ENCODE measurements at regions not wholly inside any gene's neighbourhood (a gene's known extent, or its start where the extent isn't known, plus 50 kb on each side); places are given as distances from the start of the nearest gene placed in this dataset.

GRCh38 chr15:70418943-70419342 lies 321.2 kb upstream of the TLE3 start:
- DNase-seq = no peak

DNA sequence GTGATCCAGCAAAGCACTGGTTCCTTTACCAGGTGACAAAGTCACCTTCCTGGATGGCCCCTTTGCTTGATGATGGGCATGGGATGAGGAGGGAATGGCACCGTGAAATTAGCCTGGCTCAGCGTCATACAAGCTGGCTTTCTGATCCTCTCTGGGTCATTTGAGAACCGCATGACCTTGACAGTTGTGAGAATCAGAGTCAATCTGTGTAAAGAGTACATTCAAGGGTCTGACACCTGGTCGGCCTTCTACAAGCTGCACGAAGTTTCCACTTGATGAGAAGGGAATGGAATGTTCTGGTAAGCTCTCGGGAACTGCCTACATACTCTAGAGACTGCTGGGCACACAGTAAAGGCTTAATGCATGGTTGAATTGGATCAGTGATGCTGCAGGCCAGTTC lies 319.8 kb upstream of the TLE3 start:
- DNase-seq = no peak

DNA sequence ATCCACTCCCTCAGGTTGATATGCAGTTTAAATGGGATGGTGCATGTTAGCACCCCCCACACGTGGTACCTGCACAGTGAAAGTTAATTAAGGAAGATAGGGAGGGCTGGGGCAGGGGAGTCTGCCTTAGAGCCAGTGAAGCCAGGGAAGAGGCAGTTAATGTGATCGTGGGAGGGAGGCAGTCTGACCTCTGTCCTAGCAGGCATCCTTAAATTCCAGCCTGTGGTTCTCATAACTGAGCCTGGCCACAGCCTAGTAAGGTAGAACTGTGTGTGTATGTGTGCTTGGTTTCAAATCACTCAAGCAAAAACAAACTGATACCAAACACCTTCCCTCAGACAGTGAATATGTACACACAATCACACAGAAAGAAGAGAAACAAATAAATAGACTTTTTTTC lies 319.1 kb upstream of the TLE3 start:
- no peak for DNase-seq

DNA sequence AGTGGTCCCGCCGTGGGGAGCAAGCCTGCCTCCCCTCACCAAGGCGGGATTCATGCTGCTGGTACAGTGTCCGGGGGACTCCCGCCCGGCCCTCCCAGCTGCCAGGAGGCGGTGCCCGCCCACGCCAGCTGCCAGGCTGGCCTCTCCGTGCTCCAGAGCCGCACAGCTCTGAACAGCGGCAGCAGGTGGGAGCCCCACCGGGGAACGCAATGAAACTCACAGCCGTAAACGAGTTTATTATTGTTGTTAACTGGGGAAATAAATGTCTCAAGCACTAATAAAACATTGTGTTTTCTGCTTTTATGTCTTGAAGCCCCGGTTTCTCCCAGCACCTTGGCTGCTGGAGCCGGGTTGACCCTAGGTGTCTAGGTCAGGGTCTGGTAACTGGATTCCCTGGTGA lies 317.7 kb upstream of the TLE3 start:
- DNase-seq = no peak

GRCh38 chr15:70414626-70415025 lies 316.9 kb upstream of the TLE3 start:
- no peak for DNase-seq

GRCh38 chr15:70412794-70413193 lies 315.1 kb upstream of the TLE3 start:
- no peak for DNase-seq

DNA sequence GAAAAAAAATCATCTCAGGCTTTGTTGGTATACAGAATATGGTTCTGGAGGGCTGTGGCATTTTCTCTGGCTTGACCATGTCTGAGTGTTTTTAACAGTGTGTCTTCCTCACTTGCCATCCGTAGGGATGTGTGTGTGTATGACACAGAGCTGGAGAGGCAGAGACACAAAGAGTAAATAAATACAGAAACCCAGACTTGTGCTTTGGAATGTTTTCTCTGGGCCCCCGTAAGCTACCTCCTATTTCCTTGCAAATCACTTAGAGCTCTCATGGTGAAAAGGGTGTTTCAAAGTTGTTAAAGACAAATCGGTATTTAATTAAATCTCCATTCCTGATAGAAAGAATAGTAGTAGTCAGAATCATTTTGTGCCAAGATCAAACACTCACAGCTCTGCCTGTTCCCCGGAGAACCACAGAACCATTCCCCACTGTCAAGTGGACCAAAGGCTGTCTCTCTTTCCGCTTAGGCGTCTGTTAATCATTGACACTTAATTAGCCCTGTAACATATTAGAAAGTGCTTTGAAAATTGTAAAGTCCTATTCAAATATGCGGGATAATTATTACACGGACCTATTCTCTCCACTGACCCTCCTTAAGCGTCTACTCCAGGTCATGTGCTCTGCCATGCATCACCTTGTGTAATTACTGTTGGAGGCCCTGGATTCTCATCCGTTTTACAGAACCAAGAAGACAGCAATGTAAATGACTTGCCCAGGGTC lies 313.6 kb upstream of the TLE3 start:
- DNase-seq = no peak

DNA sequence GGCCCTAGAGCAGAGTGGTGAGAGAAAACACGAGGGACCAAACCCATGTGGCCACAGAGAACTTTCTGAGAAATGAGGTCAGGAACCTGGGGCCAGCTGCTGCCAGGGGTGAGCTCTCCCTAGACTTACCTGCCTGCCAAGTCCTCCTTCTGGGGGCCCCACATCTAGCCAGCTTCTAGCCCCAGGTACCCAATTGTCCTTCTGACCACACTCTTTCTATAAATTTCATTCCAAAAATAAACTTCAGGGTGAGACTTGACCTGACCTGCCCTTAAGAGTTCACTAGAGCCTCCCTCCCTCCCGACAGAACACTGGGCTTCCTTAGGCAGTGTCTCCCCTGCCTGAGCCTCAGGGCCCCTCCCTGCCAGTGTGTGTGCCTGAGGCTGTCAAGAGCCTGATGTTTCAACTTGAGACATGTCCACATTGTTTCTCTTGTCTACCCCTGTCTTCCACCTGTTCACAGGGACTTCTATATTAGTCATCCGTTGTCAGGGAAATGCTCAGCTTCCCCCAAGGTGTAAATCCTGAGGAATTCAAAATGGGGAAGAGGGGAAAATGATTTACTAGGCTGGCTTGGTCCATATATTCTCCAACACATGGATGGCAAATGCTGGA lies 312.8 kb upstream of the TLE3 start:
- DNase-seq = no peak

DNA sequence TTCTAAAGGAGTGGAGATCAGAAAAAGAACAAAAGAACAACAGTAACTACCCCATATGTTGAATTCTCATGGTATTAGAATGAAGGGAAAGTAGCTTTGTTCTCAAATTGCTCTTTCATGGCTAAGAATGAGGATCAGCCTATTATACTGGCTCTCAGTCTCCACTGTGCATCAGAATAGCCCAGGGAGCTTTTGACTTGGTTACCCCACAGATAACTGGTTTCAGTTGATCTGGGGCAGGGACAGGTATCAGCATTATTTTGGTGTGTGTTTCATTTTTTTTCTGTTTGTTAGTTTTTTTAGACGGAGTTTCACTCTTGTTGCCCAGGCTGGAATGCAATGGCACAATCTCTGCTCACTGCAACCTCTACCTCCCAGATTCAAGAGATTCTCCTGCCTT lies 311.7 kb upstream of the TLE3 start:
- DNase-seq = no peak

DNA sequence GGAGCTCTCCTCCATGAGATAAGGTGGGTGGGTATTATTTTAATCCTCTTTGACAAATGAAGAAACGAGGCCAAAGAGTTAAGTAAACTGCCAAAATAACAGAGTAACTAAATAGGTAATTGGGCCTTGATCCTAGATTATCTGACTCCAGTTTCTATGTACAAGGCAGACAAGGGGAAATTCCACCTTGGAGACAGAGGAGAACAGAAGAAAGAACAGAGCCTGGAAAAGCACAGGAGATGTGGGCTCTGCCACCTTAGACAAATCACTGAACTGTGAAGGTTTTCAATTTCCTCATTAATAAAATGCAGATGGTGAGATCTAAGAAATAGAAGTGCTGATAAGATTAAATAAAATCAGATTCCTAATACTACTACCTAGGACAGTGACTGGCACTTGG lies 310.2 kb upstream of the TLE3 start:
- DNase-seq = no peak

DNA sequence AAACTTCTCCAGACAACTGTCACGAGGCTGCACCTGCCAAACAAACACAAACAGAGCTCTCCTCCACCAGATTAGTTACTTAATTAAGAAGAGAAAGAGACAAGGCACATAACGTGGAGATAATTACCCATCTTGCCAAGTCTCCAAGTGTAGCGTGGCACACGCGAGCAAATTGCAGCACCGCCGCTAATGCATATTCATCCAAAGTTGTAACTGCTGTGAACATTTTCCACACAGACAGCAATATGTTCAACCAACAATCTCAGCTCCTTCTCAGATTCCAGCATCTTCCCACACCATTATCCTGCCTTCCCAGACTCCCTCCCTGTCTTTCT lies 309.6 kb upstream of the TLE3 start:
- DNase-seq = no peak

GRCh38 chr15:70406617-70407335 lies 309.1 kb upstream of the TLE3 start:
- no peak for DNase-seq

DNA sequence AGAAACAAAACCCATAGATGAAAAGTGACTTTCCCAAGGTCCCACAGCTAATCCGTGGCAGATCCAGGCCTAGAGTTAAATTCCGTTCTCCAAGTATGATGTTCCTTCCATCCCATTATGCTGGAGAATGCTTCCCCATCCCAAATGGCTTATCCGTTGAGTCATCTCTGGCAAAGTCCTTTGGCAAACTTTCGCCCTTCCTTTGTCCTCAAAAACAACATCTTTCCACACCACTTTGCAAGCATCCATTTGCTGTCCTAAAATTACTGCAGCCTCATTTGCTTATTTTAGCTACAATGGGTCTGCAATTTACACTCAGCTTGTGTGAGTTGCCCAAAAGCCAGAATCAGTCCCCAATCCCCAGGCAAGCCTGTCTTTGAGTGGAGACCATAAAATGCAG lies 304.0 kb upstream of the TLE3 start:
- no peak for DNase-seq

DNA sequence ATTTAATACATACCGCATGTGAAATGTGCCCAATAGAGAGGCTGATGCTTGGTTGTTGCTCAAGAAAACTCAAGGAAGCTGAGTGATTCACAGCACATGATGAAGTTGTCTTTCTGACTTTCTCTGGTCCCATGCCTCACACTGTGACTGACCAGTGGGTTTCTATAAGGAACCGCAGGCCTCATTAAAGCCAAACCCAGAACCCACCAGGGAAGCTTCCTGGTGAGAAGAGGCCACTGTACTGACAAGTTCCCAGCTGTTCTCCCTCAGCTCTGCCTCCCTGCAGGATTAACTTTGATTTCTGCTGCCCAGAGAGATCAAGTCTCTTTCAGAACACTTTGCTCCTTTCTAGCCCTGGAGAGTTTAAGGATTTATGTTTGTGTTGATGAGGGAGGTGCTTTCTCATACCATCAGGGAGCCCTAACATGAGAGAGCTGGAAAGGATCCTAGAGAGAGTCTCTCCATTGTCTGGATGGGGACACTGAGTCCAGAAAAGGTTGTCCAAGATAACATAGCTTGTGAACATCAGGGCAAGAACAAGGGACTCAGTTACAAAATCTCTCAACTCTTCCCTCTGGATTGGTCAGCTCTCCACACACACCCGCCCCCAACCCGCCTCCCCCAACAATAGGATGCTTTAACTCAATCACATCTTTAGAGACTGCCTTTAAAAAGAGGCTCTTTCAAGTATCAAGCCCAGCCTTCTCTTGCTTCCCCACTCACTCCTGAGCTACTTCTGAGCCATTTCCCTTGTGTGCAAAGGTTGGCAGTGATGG lies 303.2 kb upstream of the TLE3 start:
- no peak for DNase-seq

GRCh38 chr15:70399204-70399603 lies 301.5 kb upstream of the TLE3 start:
- no peak for DNase-seq

GRCh38 chr15:70398694-70399093 lies 301.0 kb upstream of the TLE3 start:
- DNase-seq = no peak

- DNase-seq = no peak
Observed at GRCh38 chr15:70396807-70397206, 299.1 kb upstream of the TLE3 start.

- DNase-seq = no peak
Observed at GRCh38 chr15:70395164-70395563, 297.4 kb upstream of the TLE3 start.

DNA sequence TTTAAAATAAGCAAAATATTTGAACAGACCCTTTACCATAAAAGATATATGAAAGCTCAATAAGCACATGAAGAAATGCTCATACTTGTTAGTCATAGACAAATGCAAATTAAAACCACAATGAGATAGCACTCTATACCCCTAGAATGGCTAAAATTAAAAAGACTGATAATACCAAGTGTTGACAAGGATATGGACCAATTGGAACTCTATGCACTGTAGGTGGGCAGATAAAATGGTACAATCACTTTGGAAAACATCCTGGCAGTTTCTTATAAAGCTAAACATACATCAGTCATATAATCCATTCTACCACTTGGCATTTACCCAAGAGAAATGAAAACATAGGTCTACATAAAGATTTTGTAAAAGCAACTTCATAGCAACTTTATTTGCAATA lies 293.0 kb upstream of the TLE3 start:
- DNase-seq = no peak

GRCh38 chr15:70387993-70388392 lies 290.3 kb upstream of the TLE3 start:
- no peak for DNase-seq

- DNase-seq = no peak
Observed at GRCh38 chr15:70387081-70387480, 289.4 kb upstream of the TLE3 start.

GRCh38 chr15:70385711-70386110 lies 288.0 kb upstream of the TLE3 start:
- DNase-seq = no peak

DNA sequence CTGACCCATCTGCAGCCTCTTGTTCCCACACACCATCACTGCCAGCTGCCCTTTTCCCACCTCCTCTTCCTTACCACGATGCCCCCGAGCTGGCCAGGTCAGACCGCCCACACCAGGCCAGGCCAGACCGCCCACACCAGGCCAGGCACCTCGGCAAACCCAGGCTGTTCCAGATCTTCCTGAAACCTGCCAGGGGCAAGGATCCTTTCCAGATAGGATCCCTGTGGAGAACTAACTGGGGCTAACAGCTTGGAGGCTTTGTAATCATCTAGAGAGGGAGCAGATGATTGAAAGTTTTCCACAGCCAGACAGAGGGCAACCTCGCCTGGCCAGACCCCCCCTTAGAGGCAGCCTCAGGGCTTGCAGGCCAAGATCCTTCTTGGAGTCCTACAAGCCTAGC lies 287.3 kb upstream of the TLE3 start:
- DNase-seq = no peak

DNA sequence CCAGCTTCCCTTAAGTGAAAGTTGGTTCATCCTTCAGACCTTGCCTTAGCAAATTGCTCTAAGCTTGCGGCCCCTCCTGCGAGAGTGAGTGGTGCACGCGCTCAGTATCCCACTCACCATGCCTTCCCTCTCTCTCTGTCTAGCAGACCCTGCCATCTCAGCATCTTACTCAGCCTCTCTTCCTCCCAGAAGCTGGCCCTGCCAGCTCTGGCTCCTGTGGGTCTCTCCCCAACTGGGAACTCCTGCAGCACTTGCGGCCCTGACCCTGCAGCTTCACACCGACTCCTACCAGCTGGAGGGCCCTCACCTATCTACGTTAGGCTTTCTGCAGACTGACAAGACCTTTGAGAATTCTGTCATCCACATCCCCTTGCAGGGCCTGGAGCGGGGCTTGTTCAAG lies 286.1 kb upstream of the TLE3 start:
- DNase-seq = no peak
